PC-3 (cell line): ENCODE measurements at regions not wholly inside any gene's neighbourhood (a gene's known extent, or its start where the extent isn't known, plus 50 kb on each side); places are given as distances from the start of the nearest gene placed in this dataset.

Experiments
- ATAC-seq: fragments of 200-7000 bp; cut with Tn5 transposase; 2 replicates; pipeline ENCODE4 v1.9.1; 2020; ENCODE audit warnings: mild to moderate bottlenecking, moderate library complexity
- BruUV-seq: library from RNA; stranded (reverse); fragments of 400-500 nt; replicated peaks from 2 replicates; lab custom pipeline; 2021; lab: Mats Ljungman, UMichigan
- CTCF ChIA-PET: fragments of 300-600 bp; sonication (Branson Sonifier 250); formaldehyde crosslinking; loops from one replicate; lab custom pipeline; 2022; ENCODE audit warnings: antibody characterized with exemption; lab: Charles Lee
- POLR2A ChIA-PET: fragments of 300-600 bp; sonication (Branson Sonifier 250); formaldehyde crosslinking; loops from one replicate; lab custom pipeline; 2022; ENCODE audit warnings: antibody characterized with exemption; ENCODE audit not compliant: unreplicated experiment; lab: Charles Lee
- DNase-seq: peaks from one replicate; pipeline ENCODE4 v3.0.0-alpha.2; 2015
- H2AFZ ChIP-seq: fragments of 300-600 bp; sonication (generic); 2 replicates; pipeline ENCODE4 v1.6.0; 2016; ENCODE audit warnings: antibody characterized with exemption, low read length
- H3F3A ChIP-seq: fragments of 300-600 bp; sonication (generic); one replicate; pipeline ENCODE4 v1.6.0; 2017; ENCODE audit warnings: antibody characterized with exemption, low read length, control low read depth, mild to moderate bottlenecking; ENCODE audit not compliant: unreplicated experiment
- H3K27ac ChIP-seq: fragments of 300-600 bp; sonication (generic); 2 replicates; pipeline ENCODE4 v1.5.1; 2016; ENCODE audit warnings: mild to moderate bottlenecking, low read length
- H3K27me3 ChIP-seq: fragments of 300-600 bp; sonication (generic); 2 replicates; pipeline ENCODE4 v1.6.1; 2016; ENCODE audit warnings: low read length, mixed read lengths
- H3K36me3 ChIP-seq: fragments of 300-600 bp; sonication (generic); 2 replicates; pipeline ENCODE4 v1.6.1; 2016; ENCODE audit warnings: low read depth, mixed run types, low read length, mixed read lengths
- H3K4me1 ChIP-seq: fragments of 300-600 bp; sonication (generic); 2 replicates; pipeline ENCODE4 v1.5.1; 2016; ENCODE audit warnings: low read length; ENCODE audit not compliant: insufficient read depth
- H3K4me2 ChIP-seq: fragments of 300-600 bp; sonication (generic); 2 replicates; pipeline ENCODE4 v1.6.0; 2016; ENCODE audit warnings: low read length
- H3K4me3 ChIP-seq: fragments of 300-600 bp; sonication (generic); 2 replicates; pipeline ENCODE4 v1.5.1; 2016; ENCODE audit warnings: mild to moderate bottlenecking, low read length, mixed read lengths
- H3K79me2 ChIP-seq: fragments of 300-600 bp; sonication (generic); 2 replicates; pipeline ENCODE4 v1.6.1; 2017; ENCODE audit warnings: low read length, mixed read lengths
- H3K9ac ChIP-seq: fragments of 300-600 bp; sonication (generic); 2 replicates; pipeline ENCODE4 v1.6.0; 2016; ENCODE audit warnings: mild to moderate bottlenecking, low read length
- H3K9me2 ChIP-seq: fragments of 300-600 bp; sonication (generic); replicated peaks from 2 replicates; pipeline ENCODE4 v1.6.1; 2016; ENCODE audit warnings: mixed run types, low read length, mixed read lengths
- H3K9me3 ChIP-seq: fragments of 300-600 bp; sonication (generic); 2 replicates; pipeline ENCODE4 v1.6.1; 2016; ENCODE audit warnings: low read length, mixed read lengths
- H4K20me1 ChIP-seq: fragments of 300-600 bp; sonication (generic); 2 replicates; pipeline ENCODE4 v1.6.1; 2016; ENCODE audit warnings: low read length, mixed read lengths
- CTCF ChIP-seq: fragments of 300-600 bp; sonication (generic); conservative IDR thresholded peaks from 2 replicates; pipeline ENCODE4 v1.5.1; 2017; ENCODE audit warnings: antibody characterized with exemption, low read depth, mild to moderate bottlenecking, low read length
- EZH2 ChIP-seq: fragments of 300-600 bp; sonication (generic); IDR thresholded peaks from one replicate; pipeline ENCODE4 v1.6.1; 2017; ENCODE audit warnings: antibody characterized with exemption, mild to moderate bottlenecking, low read length; ENCODE audit not compliant: unreplicated experiment
- EZH2phosphoT487 ChIP-seq: fragments of 300-600 bp; sonication (generic); IDR thresholded peaks from 2 replicates; pipeline ENCODE4 v1.6.1; 2018; ENCODE audit warnings: mild to moderate bottlenecking, antibody characterized with exemption, low read length, borderline replicate concordance
- intact Hi-C: fragments of 100-400 bp; cut with micrococcal nuclease; formaldehyde crosslinking; loops from 2 replicates; pipeline ENCODE4 v1.9.0; 2023

GRCh38 chr13:80126389-80127068, 214.4 kb downstream of the SPRY2 start:
- Histone ChIP-seq H3K4me3 (no peak overlapping the region), H3F3A (no peaks in the 10 kb centered on the region), H3K4me1 (peaks cover 10% of the 10 kb centered on the region; the same call in 1 of the 2 replicates), H3K9me3 (no peaks in the 10 kb centered on the region), H3K27ac (no peak overlapping the region), H3K9ac (no peak overlapping the region), H3K4me2 (no peak overlapping the region), H3K79me2 (no peaks in the 10 kb centered on the region), H4K20me1 (no peaks in the 10 kb centered on the region), H3K9me2 (no peaks in the 10 kb centered on the region), H3K36me3 (no peaks in the 10 kb centered on the region), H2AFZ (no peak overlapping the region), H3K27me3 (no peaks in the 10 kb centered on the region)
- ChIA-PET CTCF (no interaction called here), POLR2A (no interaction called here)
- TF ChIP-seq EZH2phosphoT487, result no peak
- no peak for TF ChIP-seq EZH2
- TF ChIP-seq CTCF, result no peak
- no peak for ATAC-seq
- no peak for DNase-seq
- no TSS peak for BruUV-seq
- intact Hi-C loops, result no loop called here

GRCh38 chr13:80123945-80124344, 217.0 kb downstream of the SPRY2 start:
- CTCF ChIA-PET, result no interaction called here
- ATAC-seq, result no peak
- TF ChIP-seq EZH2 (no peak), EZH2phosphoT487 (no peak), CTCF (no peak)

GRCh38 chr13:80121038-80121437, 219.9 kb downstream of the SPRY2 start:
- Histone ChIP-seq H3K9me2 (no peaks in the 10 kb centered on the region), H3K79me2 (no peaks in the 10 kb centered on the region), H3K4me3 (no peak overlapping the region), H3K36me3 (no peaks in the 10 kb centered on the region), H3K27me3 (no peaks in the 10 kb centered on the region), H3F3A (no peaks in the 10 kb centered on the region), H3K4me2 (no peak overlapping the region), H3K27ac (no peak overlapping the region), H2AFZ (no peak overlapping the region), H4K20me1 (no peaks in the 10 kb centered on the region), H3K9me3 (no peaks in the 10 kb centered on the region), H3K9ac (no peak overlapping the region), H3K4me1 (peaks cover 6% of the 10 kb centered on the region; the same call in 1 of the 2 replicates)
- DNase-seq (no peak), ATAC-seq (no peak)
- CTCF ChIA-PET, result no interaction called here
- no TSS peak for BruUV-seq
- POLR2A ChIA-PET, result interaction anchor here (0.6 kb wide), 1 partner anchor 117 kb away, joined by 6 read pairs; no protein-coding TSS in a partner anchor
- intact Hi-C loops, result no loop called here
- TF ChIP-seq CTCF (no peak), EZH2phosphoT487 (no peak), EZH2 (no peak)

More at GRCh38 chr13:80123945-80124344, 217.0 kb downstream of the SPRY2 start:
- Histone ChIP-seq H3K9me3 (no peaks in the 10 kb centered on the region), H3K27me3 (no peaks in the 10 kb centered on the region), H3K9ac (no peak overlapping the region), H3K4me2 (no peak overlapping the region), H3K4me3 (no peak overlapping the region), H3K27ac (no peak overlapping the region), H3K79me2 (no peaks in the 10 kb centered on the region), H3K36me3 (no peaks in the 10 kb centered on the region), H4K20me1 (no peaks in the 10 kb centered on the region), H2AFZ (no peak overlapping the region), H3K9me2 (no peaks in the 10 kb centered on the region), H3K4me1 (no peaks in the 10 kb centered on the region), H3F3A (no peaks in the 10 kb centered on the region)
- intact Hi-C loops, result no loop called here
- no TSS peak for BruUV-seq
- POLR2A ChIA-PET, result no interaction called here
- no peak for DNase-seq
